ENCODE measurements at regions not wholly inside any gene's neighbourhood (a gene's known extent, or its start where the extent isn't known, plus 50 kb on each side); places are given as distances from the start of the nearest gene placed in this dataset.
"Not testable (repeated sequence)": the region's sequence is repeated elsewhere in the genome, so short reads cannot be mapped to it uniquely, and the experiment has no call there.

- no peak for DNase-seq
Measured at GRCh38 chr7:57198801-57199200, 66.6 kb upstream of the ZNF479 start.

DNA sequence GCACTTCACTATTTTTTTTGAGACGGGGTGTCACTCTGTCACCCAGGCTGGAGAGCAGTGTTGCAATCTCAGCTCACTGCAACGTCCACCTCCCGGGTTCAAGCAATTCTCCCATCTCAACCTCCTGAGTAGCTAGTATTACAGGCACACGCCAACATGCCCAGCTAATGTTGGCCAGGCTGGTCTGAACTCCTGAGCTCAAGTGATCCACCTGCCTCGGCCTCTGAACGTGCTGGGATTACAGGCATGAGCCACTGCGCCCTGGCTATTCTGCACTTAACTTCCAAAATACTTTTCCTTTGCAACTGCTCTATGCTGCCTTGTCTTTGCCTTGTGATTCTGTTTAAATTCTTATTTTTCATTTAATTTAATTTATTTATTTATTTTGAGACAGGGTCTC is 67.0 kb upstream of the ZNF479 start:
- DNase-seq, result no peak

DNA sequence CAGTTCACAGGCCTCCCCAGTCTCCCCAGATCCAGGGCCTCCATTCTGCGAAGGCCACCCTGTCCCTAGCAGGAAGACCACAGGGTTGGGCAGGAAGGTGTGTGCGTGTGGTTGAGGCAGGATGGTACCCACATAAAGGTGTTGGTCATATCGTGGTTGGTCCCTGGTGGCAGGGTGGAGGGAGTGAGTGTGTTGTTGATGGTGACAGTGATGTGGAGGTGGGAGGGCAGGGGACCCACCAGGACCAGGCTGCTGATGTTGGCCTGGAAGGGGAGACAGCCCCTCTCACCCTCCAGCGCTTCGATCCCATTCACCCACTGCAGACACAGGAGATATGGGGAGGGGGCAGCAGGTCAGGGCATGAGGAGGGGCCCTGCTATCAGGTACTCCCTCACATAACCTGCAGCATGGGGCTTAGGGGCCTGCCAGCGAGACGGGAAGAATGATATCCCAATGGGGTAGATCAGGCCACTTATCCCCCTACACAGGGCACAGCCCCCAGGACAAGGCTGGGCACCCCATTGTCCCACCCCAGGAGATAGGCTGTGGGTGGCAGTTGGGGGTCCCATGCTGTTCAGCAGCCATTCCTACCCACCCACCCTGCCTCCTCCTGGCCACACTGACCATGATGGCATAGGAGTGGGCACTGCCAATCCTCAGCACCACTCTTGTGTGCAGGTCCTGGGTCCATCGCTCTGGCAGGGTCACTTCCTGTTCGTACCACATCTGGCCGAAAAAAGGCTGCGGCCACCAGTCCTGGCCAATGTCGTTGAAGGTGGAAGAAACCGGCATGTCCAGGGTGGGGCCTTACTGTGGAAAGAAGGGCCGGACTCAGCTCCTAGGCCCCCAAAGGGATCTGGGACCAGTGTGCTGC is 69.0 kb upstream of the ZNF479 start:
- DNase-seq, result no peak

DNA sequence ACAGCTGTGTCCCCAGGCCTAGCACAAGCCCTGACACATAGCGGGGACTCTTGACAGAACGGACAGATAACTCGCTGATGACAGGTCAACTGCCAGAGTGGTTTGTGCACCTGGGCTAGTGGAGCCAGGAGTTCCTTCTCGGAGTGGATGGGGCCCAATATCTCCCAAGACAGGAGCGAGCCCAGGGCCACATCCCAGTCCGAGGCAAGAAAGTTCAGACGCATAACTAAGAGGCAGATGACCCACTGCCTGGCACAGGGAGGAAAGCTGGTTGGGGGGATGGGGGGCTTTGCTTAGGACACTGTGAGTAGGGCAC is 69.6 kb upstream of the ZNF479 start:
- no peak for DNase-seq

GRCh38 chr7:57202274-57202673 is 70.0 kb upstream of the ZNF479 start:
- DNase-seq, result no peak

GRCh38 chr7:57203161-57203791 is 71.0 kb upstream of the ZNF479 start:
- DNase-seq, result peak; percentile 5

GRCh38 chr7:57203858-57204257 is 71.6 kb upstream of the ZNF479 start:
- not testable (repeated sequence) for DNase-seq

DNA sequence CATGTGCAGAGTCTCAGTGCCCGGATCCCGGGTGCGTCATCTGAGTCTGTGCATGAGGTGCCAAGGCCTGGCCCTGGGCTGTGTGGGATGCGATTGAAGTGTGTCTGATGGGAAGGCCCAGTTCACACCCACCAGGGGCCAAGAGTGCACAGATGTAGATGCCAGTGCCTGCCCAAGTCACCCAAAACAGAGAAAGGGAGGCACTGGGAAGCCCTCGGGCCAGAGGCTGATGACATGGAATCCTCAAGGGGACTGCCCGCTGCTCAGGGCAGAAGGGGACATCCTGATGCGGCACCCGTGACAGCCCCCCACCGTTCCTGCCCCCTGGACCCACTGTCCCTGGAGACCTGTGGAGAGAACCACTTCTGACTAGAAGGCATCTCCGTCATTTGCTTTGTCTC is 72.2 kb upstream of the ZNF479 start:
- no peak for DNase-seq

- no peak for DNase-seq
Measured at GRCh38 chr7:57205000-57205399, 72.8 kb upstream of the ZNF479 start.

DNA sequence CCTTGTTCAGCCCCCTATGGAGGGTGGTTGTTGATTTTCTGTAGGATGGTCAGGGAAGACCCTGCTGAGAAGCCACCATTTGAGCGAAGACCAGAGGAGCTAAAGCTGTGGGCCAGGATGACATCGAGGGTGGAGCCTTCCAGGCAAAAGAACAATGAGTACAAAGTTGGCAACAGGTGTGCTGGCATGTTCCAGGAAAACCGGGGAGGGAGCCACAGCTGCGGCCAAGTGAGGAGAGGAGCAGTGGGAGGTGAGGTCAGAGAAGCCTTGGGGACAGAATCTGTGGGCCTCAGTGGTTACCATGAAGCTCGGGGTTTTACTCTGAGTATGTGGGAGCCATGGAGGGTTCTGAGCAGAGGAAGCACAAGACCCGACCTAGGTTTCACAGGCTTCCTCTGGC is 75.6 kb upstream of the ZNF479 start:
- DNase-seq, result no peak

GRCh38 chr7:57210212-57210611 is 78.0 kb upstream of the ZNF479 start:
- DNase-seq, result no peak

DNA sequence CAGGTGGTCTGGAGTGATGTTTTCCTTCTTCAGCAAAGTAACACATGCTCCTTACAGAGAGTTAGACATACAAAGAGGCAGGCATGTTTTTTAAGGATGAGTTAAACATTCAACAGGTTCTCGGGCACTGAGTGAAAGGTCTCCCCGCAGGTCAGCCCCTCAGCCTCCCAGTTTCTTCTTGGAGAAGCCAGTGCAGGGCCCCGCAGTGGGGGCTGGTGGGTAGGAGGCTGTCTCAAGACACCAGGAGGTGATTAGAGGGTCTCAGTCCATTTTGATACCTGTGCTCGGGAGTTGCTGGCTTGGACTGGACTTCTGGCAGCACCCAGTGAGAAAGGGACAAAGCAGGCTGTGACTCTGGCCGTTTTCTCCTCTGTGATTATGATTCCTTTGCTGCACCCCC is 78.6 kb upstream of the ZNF479 start:
- DNase-seq, result no peak

- no peak for DNase-seq
Measured at GRCh38 chr7:57211428-57212100, 79.3 kb upstream of the ZNF479 start.

DNA sequence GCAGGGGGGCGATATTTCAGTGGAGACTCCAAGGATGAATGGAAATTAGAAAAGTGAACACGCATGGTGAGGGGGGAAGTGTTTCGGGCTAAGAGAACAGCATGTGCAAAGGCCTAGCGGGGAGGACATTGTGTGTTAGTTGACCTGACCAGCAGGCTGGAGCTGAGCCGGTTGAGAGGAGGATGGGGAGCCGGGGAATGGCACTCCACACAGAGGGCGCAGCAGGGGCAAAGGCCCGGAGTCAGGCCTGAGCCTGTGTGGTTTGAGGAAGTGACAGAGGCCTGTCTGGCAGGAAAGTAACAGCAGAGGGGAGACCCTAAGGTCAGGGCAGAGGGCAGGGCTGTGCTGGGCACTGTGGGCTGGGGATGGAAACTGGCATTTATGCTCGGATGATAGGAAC is 83.2 kb upstream of the ZNF479 start:
- DNase-seq, result no peak

GRCh38 chr7:57216340-57216739 is 84.1 kb upstream of the ZNF479 start:
- DNase-seq, result no peak

- no peak for DNase-seq
Measured at GRCh38 chr7:57218196-57218716, 86.0 kb upstream of the ZNF479 start.

DNA sequence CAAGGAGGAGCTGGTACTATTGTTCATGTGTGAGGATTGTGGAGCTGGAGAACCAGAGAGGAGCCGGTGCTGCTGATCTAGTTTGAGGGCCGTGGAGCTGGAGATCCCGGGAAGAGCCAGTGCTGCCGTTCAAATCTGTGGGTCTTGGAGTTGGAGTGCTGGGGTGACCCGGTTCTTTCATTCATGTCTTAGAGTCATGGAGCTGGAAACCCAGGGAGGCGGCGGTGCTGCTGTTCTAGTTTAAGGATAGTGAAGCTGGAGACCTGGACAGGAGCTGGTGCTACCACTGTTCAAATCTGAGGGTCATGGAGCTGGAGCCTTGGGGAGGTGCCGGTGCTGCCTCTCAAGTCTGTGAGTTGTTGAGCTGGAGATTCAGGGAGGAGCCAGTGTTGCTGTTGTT is 88.5 kb upstream of the ZNF479 start:
- no peak for DNase-seq

DNA sequence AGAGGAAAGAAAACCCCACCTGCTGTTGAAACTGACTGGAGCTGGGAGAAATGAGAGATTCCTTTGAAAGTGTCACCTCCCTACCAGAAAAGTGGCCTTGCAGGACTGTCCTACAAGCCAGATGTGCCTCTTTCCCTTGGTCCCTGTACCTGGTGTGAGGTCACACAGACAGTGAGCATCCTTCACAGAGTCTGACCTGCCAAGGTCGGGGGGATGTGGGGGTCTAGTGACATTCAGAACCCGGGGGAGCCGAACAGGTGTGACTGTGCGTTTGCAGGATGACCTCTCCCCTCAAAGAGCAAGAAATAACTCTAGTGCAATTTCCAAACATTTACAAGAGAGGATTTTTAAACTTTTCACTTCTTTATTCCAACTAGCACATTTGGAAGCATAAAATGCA is 93.4 kb upstream of the ZNF479 start:
- DNase-seq, result no peak

GRCh38 chr7:57241236-57241635 is 109.0 kb upstream of the ZNF479 start:
- DNase-seq, result not testable (repeated sequence)

DNA sequence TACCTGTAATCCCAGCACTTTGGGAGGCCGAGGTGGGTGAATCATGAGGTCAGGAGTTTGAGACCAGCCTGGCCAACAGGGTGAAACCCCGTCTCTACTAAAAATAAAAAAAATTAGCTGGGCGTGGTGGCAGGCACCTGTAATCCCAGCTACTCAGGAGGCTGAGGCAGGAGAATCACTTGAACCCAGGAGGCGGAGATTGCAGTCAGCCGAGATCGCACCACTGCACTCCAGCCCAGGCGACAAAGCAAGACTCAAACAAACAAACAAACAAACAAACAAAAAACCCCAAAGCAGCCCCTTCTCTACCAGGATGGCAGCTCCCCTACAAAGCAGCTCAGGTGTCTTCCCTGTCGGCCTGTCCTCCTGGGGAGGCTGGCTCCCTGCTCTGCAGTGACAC is 111.3 kb upstream of the ZNF479 start:
- DNase-seq, result not testable (repeated sequence)

- not testable (repeated sequence) for DNase-seq
Measured at GRCh38 chr7:57244345-57244980, 112.2 kb upstream of the ZNF479 start.

- DNase-seq, result no peak
Measured at GRCh38 chr7:57245206-57245605, 113.0 kb upstream of the ZNF479 start.

- no peak for DNase-seq
Measured at GRCh38 chr7:57250801-57251200, 118.6 kb upstream of the ZNF479 start.
